NB4 (cell line): ENCODE measurements at regions not wholly inside any gene's neighbourhood (a gene's known extent, or its start where the extent isn't known, plus 50 kb on each side); places are given as distances from the start of the nearest gene placed in this dataset.

Source experiments
- CTCF ChIP-seq: IDR thresholded peaks from one replicate; pipeline ENCODE4 v1.5.1; 2012; ENCODE audit warnings: low read depth, low read length
- MAX ChIP-seq: IDR thresholded peaks from 2 replicates; pipeline ENCODE4 v1.6.1; 2011; ENCODE audit warnings: low read depth, low read length
- POLR2A ChIP-seq: IDR thresholded peaks from 2 replicates; pipeline ENCODE4 v1.6.1; 2011; ENCODE audit warnings: mild to moderate bottlenecking; ENCODE audit not compliant: insufficient read length; ENCODE audit errors: extremely low read depth

- TF ChIP-seq CTCF (no peak), POLR2A (no peak), MAX (no peak)
Measured at GRCh38 chr6:47396401-47397069, 81.1 kb upstream of the CD2AP start.
